ENCODE measurements at regions not wholly inside any gene's neighbourhood (a gene's known extent, or its start where the extent isn't known, plus 50 kb on each side); places are given as distances from the start of the nearest gene placed in this dataset.
"Not testable (repeated sequence)": the region's sequence is repeated elsewhere in the genome, so short reads cannot be mapped to it uniquely, and the experiment has no call there.

GRCh38 chr2:158885679-158886050 lies 82.8 kb upstream of the TANC1 start:
- H3K36me3 ChIP-seq (ENCODE audit: control insufficient read depth, insufficient read depth, low read length); H3K27ac ChIP-seq (ENCODE audit: low read length); H3K27me3 ChIP-seq (ENCODE audit: control insufficient read depth, insufficient read depth, low read length); H3K4me3 ChIP-seq (ENCODE audit: low read length); H3K4me1 ChIP-seq (ENCODE audit: control insufficient read depth, insufficient read depth, low read length); H3K9me3 ChIP-seq (ENCODE audit: control insufficient read depth, low read depth, low read length): not testable (repeated sequence)
- DNase-seq: peak in 1 of 2 donors; percentile 12
- WGBS (ENCODE audit: insufficient coverage, low lambda C conversion rate): no CpG with 5 or more reads among the region's 10 CpGs

- H3K9me3 ChIP-seq (ENCODE audit: control insufficient read depth, low read depth, low read length): no peaks in the 10 kb centered on the region
- no peaks in the 10 kb centered on the region for H3K4me1 ChIP-seq (ENCODE audit: control insufficient read depth, insufficient read depth, low read length)
- H3K4me3 ChIP-seq (ENCODE audit: low read length): no peak overlapping the region
- H3K36me3 ChIP-seq (ENCODE audit: control insufficient read depth, insufficient read depth, low read length): no peaks in the 10 kb centered on the region
- H3K27ac ChIP-seq (ENCODE audit: low read length): no peak overlapping the region
- no peaks in the 10 kb centered on the region for H3K27me3 ChIP-seq (ENCODE audit: control insufficient read depth, insufficient read depth, low read length)
- DNase-seq: no peak
- WGBS (ENCODE audit: insufficient coverage, low lambda C conversion rate): no CpG with 5 or more reads among the region's 2 CpGs
Measured at GRCh38 chr2:158889135-158889853, 79.1 kb upstream of the TANC1 start.

GRCh38 chr2:158890296-158890905 lies 78.0 kb upstream of the TANC1 start:
- Histone ChIP-seq H3K27me3 (ENCODE audit: control insufficient read depth, insufficient read depth, low read length) (no peaks in the 10 kb centered on the region), H3K4me1 (ENCODE audit: control insufficient read depth, insufficient read depth, low read length) (no peaks in the 10 kb centered on the region), H3K4me3 (ENCODE audit: low read length) (no peak overlapping the region), H3K27ac (ENCODE audit: low read length) (no peak overlapping the region), H3K36me3 (ENCODE audit: control insufficient read depth, insufficient read depth, low read length) (no peaks in the 10 kb centered on the region), H3K9me3 (ENCODE audit: control insufficient read depth, low read depth, low read length) (no peaks in the 10 kb centered on the region)
- WGBS (ENCODE audit: insufficient coverage, low lambda C conversion rate): 94% methylated on average over 2 of the region's 3 CpGs
- no peak for DNase-seq

GRCh38 chr2:158893026-158893425 lies 75.4 kb upstream of the TANC1 start:
- H3K27me3 ChIP-seq (ENCODE audit: control insufficient read depth, insufficient read depth, low read length): no peaks in the 10 kb centered on the region
- DNase-seq: no peak
- peaks cover 3% of the 10 kb centered on the region for H3K9me3 ChIP-seq (ENCODE audit: control insufficient read depth, low read depth, low read length)
- no peak overlapping the region for H3K4me3 ChIP-seq (ENCODE audit: low read length)
- no peaks in the 10 kb centered on the region for H3K36me3 ChIP-seq (ENCODE audit: control insufficient read depth, insufficient read depth, low read length)
- no CpG with 5 or more reads among the region's 8 CpGs for WGBS (ENCODE audit: insufficient coverage, low lambda C conversion rate)
- H3K27ac ChIP-seq (ENCODE audit: low read length): no peak overlapping the region
- H3K4me1 ChIP-seq (ENCODE audit: control insufficient read depth, insufficient read depth, low read length): no peaks in the 10 kb centered on the region

- peaks cover 3% of the 10 kb centered on the region for H3K9me3 ChIP-seq (ENCODE audit: control insufficient read depth, low read depth, low read length)
Measured at GRCh38 chr2:158893474-158893873, 75.0 kb upstream of the TANC1 start.

GRCh38 chr2:158894078-158894477 lies 74.4 kb upstream of the TANC1 start:
- H3K4me3 ChIP-seq (ENCODE audit: low read length): no peak overlapping the region
- H3K27me3 ChIP-seq (ENCODE audit: control insufficient read depth, insufficient read depth, low read length): no peaks in the 10 kb centered on the region
- H3K9me3 ChIP-seq (ENCODE audit: control insufficient read depth, low read depth, low read length): peaks cover 3% of the 10 kb centered on the region
- H3K4me1 ChIP-seq (ENCODE audit: control insufficient read depth, insufficient read depth, low read length): no peaks in the 10 kb centered on the region
- no peak for DNase-seq
- H3K36me3 ChIP-seq (ENCODE audit: control insufficient read depth, insufficient read depth, low read length): no peaks in the 10 kb centered on the region
- no peak overlapping the region for H3K27ac ChIP-seq (ENCODE audit: low read length)
- WGBS (ENCODE audit: insufficient coverage, low lambda C conversion rate): 80% methylated on average over 1 of the region's 5 CpGs

More at GRCh38 chr2:158893474-158893873, 75.0 kb upstream of the TANC1 start:
- no CpG with 5 or more reads among the region's 2 CpGs for WGBS (ENCODE audit: insufficient coverage, low lambda C conversion rate)
- Histone ChIP-seq H3K27me3 (ENCODE audit: control insufficient read depth, insufficient read depth, low read length) (no peaks in the 10 kb centered on the region), H3K27ac (ENCODE audit: low read length) (no peak overlapping the region), H3K36me3 (ENCODE audit: control insufficient read depth, insufficient read depth, low read length) (no peaks in the 10 kb centered on the region), H3K4me1 (ENCODE audit: control insufficient read depth, insufficient read depth, low read length) (no peaks in the 10 kb centered on the region), H3K4me3 (ENCODE audit: low read length) (no peak overlapping the region)
- DNase-seq: no peak

GRCh38 chr2:158894572-158894971 lies 73.9 kb upstream of the TANC1 start:
- H3K27me3 ChIP-seq (ENCODE audit: control insufficient read depth, insufficient read depth, low read length): no peaks in the 10 kb centered on the region
- H3K27ac ChIP-seq (ENCODE audit: low read length): no peak overlapping the region
- no CpG with 5 or more reads among the region's 4 CpGs for WGBS (ENCODE audit: insufficient coverage, low lambda C conversion rate)
- H3K4me1 ChIP-seq (ENCODE audit: control insufficient read depth, insufficient read depth, low read length): no peaks in the 10 kb centered on the region
- DNase-seq: no peak
- H3K9me3 ChIP-seq (ENCODE audit: control insufficient read depth, low read depth, low read length): peaks cover 3% of the 10 kb centered on the region
- H3K4me3 ChIP-seq (ENCODE audit: low read length): no peak overlapping the region
- H3K36me3 ChIP-seq (ENCODE audit: control insufficient read depth, insufficient read depth, low read length): no peaks in the 10 kb centered on the region

- Histone ChIP-seq H3K27me3 (ENCODE audit: control insufficient read depth, insufficient read depth, low read length) (no peaks in the 10 kb centered on the region), H3K27ac (ENCODE audit: low read length) (no peak overlapping the region), H3K9me3 (ENCODE audit: control insufficient read depth, low read depth, low read length) (peaks cover 3% of the 10 kb centered on the region), H3K4me1 (ENCODE audit: control insufficient read depth, insufficient read depth, low read length) (no peaks in the 10 kb centered on the region), H3K4me3 (ENCODE audit: low read length) (no peak overlapping the region), H3K36me3 (ENCODE audit: control insufficient read depth, insufficient read depth, low read length) (no peaks in the 10 kb centered on the region)
- no peak for DNase-seq
- no CpG with 5 or more reads among the region's 8 CpGs for WGBS (ENCODE audit: insufficient coverage, low lambda C conversion rate)
Measured at GRCh38 chr2:158900345-158900744, 68.1 kb upstream of the TANC1 start.

GRCh38 chr2:158902005-158902398 lies 66.4 kb upstream of the TANC1 start:
- no peak overlapping the region for H3K27ac ChIP-seq (ENCODE audit: low read length)
- no peaks in the 10 kb centered on the region for H3K4me1 ChIP-seq (ENCODE audit: control insufficient read depth, insufficient read depth, low read length)
- no CpG with 5 or more reads among the region's 2 CpGs for whole genome bisulfite sequencing (ENCODE audit: insufficient coverage, low lambda C conversion rate)
- H3K9me3 ChIP-seq (ENCODE audit: control insufficient read depth, low read depth, low read length): no peaks in the 10 kb centered on the region
- DNase-seq: no peak
- H3K27me3 ChIP-seq (ENCODE audit: control insufficient read depth, insufficient read depth, low read length): no peaks in the 10 kb centered on the region
- H3K36me3 ChIP-seq (ENCODE audit: control insufficient read depth, insufficient read depth, low read length): no peaks in the 10 kb centered on the region
- no peak overlapping the region for H3K4me3 ChIP-seq (ENCODE audit: low read length)

- H3K4me3 ChIP-seq (ENCODE audit: low read length): no peak overlapping the region
- H3K27ac ChIP-seq (ENCODE audit: low read length): no peak overlapping the region
- no peaks in the 10 kb centered on the region for H3K27me3 ChIP-seq (ENCODE audit: control insufficient read depth, insufficient read depth, low read length)
- DNase-seq: no peak
- no CpG with 5 or more reads among the region's 2 CpGs for WGBS (ENCODE audit: insufficient coverage, low lambda C conversion rate)
- no peaks in the 10 kb centered on the region for H3K36me3 ChIP-seq (ENCODE audit: control insufficient read depth, insufficient read depth, low read length)
- no peaks in the 10 kb centered on the region for H3K9me3 ChIP-seq (ENCODE audit: control insufficient read depth, low read depth, low read length)
- no peaks in the 10 kb centered on the region for H3K4me1 ChIP-seq (ENCODE audit: control insufficient read depth, insufficient read depth, low read length)
Measured at GRCh38 chr2:158903711-158904405, 64.6 kb upstream of the TANC1 start.
